Heart left ventricle (tissue), 16 donors: ENCODE measurements at regions not wholly inside any gene's neighbourhood (a gene's known extent, or its start where the extent isn't known, plus 50 kb on each side); places are given as distances from the start of the nearest gene placed in this dataset.

ENCODE experiments used
- ATAC-seq, 4 donors: fragments of 200-7000 bp; cut with Tn5 transposase; one replicate each; pipeline ENCODE4 v1.9.1; 2020 to 2022; ENCODE audit warnings: moderate library complexity in 4 of 4, mild to moderate bottlenecking in 3 of 4, moderate number of reproducible peaks in 1 of 4
- DNase-seq, 5 donors: peaks; one replicate each; pipeline ENCODE4 v3.0.0-alpha.2; 2020
- H3K27ac ChIP-seq, 12 donors: fragments of 200-600 bp; sonication (generic) in 4 of 12; one replicate each; pipeline versions ENCODE4 v1.5.0 to v1.8.0; 2016 to 2022; ENCODE audit warnings: mild to moderate bottlenecking in 2 of 12
- H3K27me3 ChIP-seq, 9 donors: fragments of 200-600 bp; sonication (generic) in 2 of 9; one replicate each; pipeline versions ENCODE4 v1.5.1 to v1.8.0; 2016 to 2022; ENCODE audit warnings: mild to moderate bottlenecking in 3 of 9
- H3K36me3 ChIP-seq, 9 donors: fragments of 200-600 bp; sonication (generic) in 2 of 9; one replicate each; pipeline versions ENCODE4 v1.5.0 to v1.8.0; 2018 to 2022; ENCODE audit warnings: mild to moderate bottlenecking in 2 of 9
- H3K4me1 ChIP-seq, 12 donors: fragments of 200-600 bp; sonication (generic) in 4 of 12; one replicate each; pipeline versions ENCODE4 v1.5.0 to v1.8.0; 2016 to 2022; ENCODE audit warnings: mild to moderate bottlenecking in 3 of 12
- H3K4me3 ChIP-seq, 12 donors: fragments of 200-600 bp; sonication (generic) in 4 of 12; one replicate each; pipeline versions ENCODE4 v1.5.0 to v1.8.0; 2017 to 2022; ENCODE audit warnings: mild to moderate bottlenecking in 9 of 12, moderate library complexity in 4 of 12
- H3K9me3 ChIP-seq, 12 donors: fragments of 200-600 bp; sonication (generic) in 4 of 12; one replicate each; pipeline versions ENCODE4 v1.5.0 to v1.8.0; 2016 to 2022; ENCODE audit warnings: mild to moderate bottlenecking in 1 of 12
- CTCF ChIP-seq, 12 donors: fragments of 200-600 bp; sonication (generic) in 4 of 12; IDR thresholded peaks; one replicate each; pipeline versions ENCODE4 v1.5.0 to v1.8.0; 2018 to 2022; ENCODE audit warnings: antibody characterized with exemption in 12 of 12, mild to moderate bottlenecking in 5 of 12
- POLR2A ChIP-seq, 2 donors: fragments of 450-650 bp; IDR thresholded peaks; one replicate each; pipeline ENCODE4 v1.6.1; 2017; ENCODE audit warnings: antibody characterized with exemption in 2 of 2, mild to moderate bottlenecking in 2 of 2, moderate library complexity in 2 of 2
- WGBS, 4 donors: extraction: QIAGEN DNeasy Blood & Tissue Kit in 2 of 4; methylation state at CpG; one replicate each; pipeline versions ENCODE4 v1.1.5 to v1.1.7; 2013 to 2018; 5-methylcytosine and 5-hydroxymethylcytosine counted together
- intact Hi-C, 10 donors: fragments of 100-400 bp; cut with DNase I; formaldehyde crosslinking; loops; one replicate each; pipeline versions ENCODE4 v1.11.1 to v1.14.2; 2022
- donor health status: ischemic (EF 13 %, LVEDD 7.1; RV severe dilation, severe dysfunction).
- donor health status: healthy with polysubstance abuse.
- donor health status: DM: no; HTN: yes; CAD: no.
- donor health status: DM: no; HTN: no; CAD: no.
- donor health status: ischemic (EF 25% LVEDD 6.9; RV normal size, moderate dysfunction).
- donor health status: ischemic (EF 25% LVEDD 5.7; RV mildly dilated, moderate dysfunction).
- donor health status: healthy.
- donor health status: DM: yes; HTN: yes; CAD: no.
- donor health status: ischemic (EF 35%, LVEDD 5.7; RV mildly dilated, moderate dysfunction).
- donor health status: nonischemic (EF 11% LVEDD 7.7; RV severe dilation, severe dysfunction).
- donor health status: DM: yes; HTN: yes; CAD: no.
- donor health status: PGD.
- donor health status: ischemic (EF 29% LVEDD 5.4; RV normal size, mild dysfunction).
- donor health status: nonischemic (EF 23%, LVEDD 6.1; RV moderate dilation, normal function).

- no peaks in the 10 kb centered on the region for H3K36me3 ChIP-seq
- H3K4me3 ChIP-seq: no peak overlapping the region
- TF ChIP-seq POLR2A (IDR thresholded peaks at IDR 0.05) (no peak), CTCF (IDR thresholded peaks at IDR 0.05) (peak; percentile 54 to 81 (median 70))
- no peak overlapping the region for H3K27ac ChIP-seq
- H3K9me3 ChIP-seq: no peaks in the 10 kb centered on the region
- 70 to 84% (median 74%) methylated on average over 1 of the region's 1 CpG for WGBS, 4 donors
- no peaks in the 10 kb centered on the region for H3K4me1 ChIP-seq
- DNase-seq (no peak), ATAC-seq (peak in 3 of 4 donors; percentile 59 to 84 (median 77))
- intact Hi-C loops: no loop called here
- no peaks in the 10 kb centered on the region for H3K27me3 ChIP-seq
These were observed 158.4 kb downstream of the KLHL28 start for GRCh38 chr14:44803239-44803905.

- intact Hi-C loops: no loop called here
- Histone ChIP-seq H3K4me3 (peak overlapping the region in 3 of 12 donors; percentile 18 to 47 (median 26)), H3K9me3 (no peaks in the 10 kb centered on the region), H3K36me3 (no peaks in the 10 kb centered on the region), H3K4me1 (no peaks in the 10 kb centered on the region), H3K27ac (no peak overlapping the region), H3K27me3 (no peaks in the 10 kb centered on the region)
- WGBS, 4 donors: 78 to 89% (median 81%) methylated on average over 14 to 58 of the region's 60 CpGs
- TF ChIP-seq POLR2A (IDR thresholded peaks at IDR 0.05): no peak
- TF ChIP-seq CTCF (IDR thresholded peaks at IDR 0.05): no peak
- DNase-seq: peak in 1 of 5 donors; percentile 55
- ATAC-seq: no peak
These were observed 163.1 kb downstream of the KLHL28 start for GRCh38 chr14:44798386-44799242.

GRCh38 chr14:44795725-44796124 lies 166.0 kb downstream of the KLHL28 start:
- WGBS, 4 donors: 67 to 86% (median 81%) methylated on average over 1 of the region's 1 CpG
- Histone ChIP-seq H3K27ac (no peak overlapping the region), H3K27me3 (no peaks in the 10 kb centered on the region), H3K4me1 (no peaks in the 10 kb centered on the region), H3K36me3 (no peaks in the 10 kb centered on the region), H3K9me3 (no peaks in the 10 kb centered on the region), H3K4me3 (no peak overlapping the region)
- intact Hi-C loops: no loop called here
- TF ChIP-seq POLR2A (IDR thresholded peaks at IDR 0.05) (no peak), CTCF (IDR thresholded peaks at IDR 0.05) (no peak)
- ATAC-seq: no peak
- DNase-seq: no peak

- H3K4me3 ChIP-seq: no peak overlapping the region
- ATAC-seq (no peak), DNase-seq (no peak)
- no peaks in the 10 kb centered on the region for H3K27me3 ChIP-seq
- no peaks in the 10 kb centered on the region for H3K36me3 ChIP-seq
- intact Hi-C loops: no loop called here
- TF ChIP-seq POLR2A (IDR thresholded peaks at IDR 0.05) (no peak), CTCF (IDR thresholded peaks at IDR 0.05) (no peak)
- 83 to 93% (median 90%) methylated on average over 3 of the region's 3 CpGs for WGBS, 4 donors
- no peaks in the 10 kb centered on the region for H3K9me3 ChIP-seq
- no peak overlapping the region for H3K27ac ChIP-seq
- H3K4me1 ChIP-seq: no peaks in the 10 kb centered on the region
These were observed 170.0 kb downstream of the KLHL28 start for GRCh38 chr14:44791730-44792129.
